ENCODE measurements at regions not wholly inside any gene's neighbourhood (a gene's known extent, or its start where the extent isn't known, plus 50 kb on each side); places are given as distances from the start of the nearest gene placed in this dataset.

- H3K79me2 ChIP-seq (ENCODE audit: control insufficient read depth, insufficient read depth, low read length): no peaks in the 10 kb centered on the region
- H2AFZ ChIP-seq (ENCODE audit: control insufficient read depth, low read length): no peak overlapping the region
- no peaks in the 10 kb centered on the region for H4K20me1 ChIP-seq (ENCODE audit: control insufficient read depth, extremely low read depth, insufficient read depth, low read length)
- DNase-seq (ENCODE audit: low read depth, low spot score) (no peak), FAIRE-seq (no peak)
- H3K27ac ChIP-seq (ENCODE audit: control insufficient read depth, insufficient read depth, low read length): no peak overlapping the region
- H3K9ac ChIP-seq (ENCODE audit: control insufficient read depth, extremely low read depth, insufficient read depth, low read length): no peak overlapping the region
- H3K9me3 ChIP-seq (ENCODE audit: control insufficient read depth, low read depth, low read length): no peaks in the 10 kb centered on the region
- no peak overlapping the region for H3K4me3 ChIP-seq (ENCODE audit: control insufficient read depth in 2 of 3, extremely low read depth in 1 of 3, insufficient read depth in 2 of 3, low read depth in 1 of 3, low read length in 3 of 3)
- no peaks in the 10 kb centered on the region for H3K36me3 ChIP-seq (ENCODE audit: control insufficient read depth in 2 of 2, extremely low read depth in 1 of 2, insufficient read depth in 2 of 2, low read length in 2 of 2)
- no peak overlapping the region for H3K4me2 ChIP-seq (ENCODE audit: control insufficient read depth, extremely low read depth, insufficient read depth, low read depth, low read length)
- H3K4me1 ChIP-seq (ENCODE audit: control insufficient read depth, extremely low read depth, insufficient read depth, low read length): peaks cover 24% of the 10 kb centered on the region
- no peaks in the 10 kb centered on the region for H3K9me1 ChIP-seq (ENCODE audit: control insufficient read depth, extremely low read depth, insufficient read depth, low read length)
- dilution Hi-C loops (cut with MboI; ENCODE audit: extremely low pct_ligation_motif_present, low sequenced_read_pairs): no loop called here
- TF ChIP-seq CTCF (optimal IDR thresholded peaks at IDR 0.05 in 1 of 3, IDR thresholded peaks at IDR 0.05 in 1 of 3, conservative IDR thresholded peaks at IDR 0.05 in 1 of 3; ENCODE audit: extremely low read depth in 1 of 3, insufficient read depth in 2 of 3, low read length in 3 of 3): no peak
- no peak for TF ChIP-seq EZH2 (IDR thresholded peaks at IDR 0.05; ENCODE audit: low read length)
- no peaks in the 10 kb centered on the region for H3K27me3 ChIP-seq (ENCODE audit: control insufficient read depth, extremely low read depth, insufficient read depth, low read length)
Observed at GRCh38 chr9:107730666-107731065, 241.1 kb upstream of the KLF4 start.

DNA sequence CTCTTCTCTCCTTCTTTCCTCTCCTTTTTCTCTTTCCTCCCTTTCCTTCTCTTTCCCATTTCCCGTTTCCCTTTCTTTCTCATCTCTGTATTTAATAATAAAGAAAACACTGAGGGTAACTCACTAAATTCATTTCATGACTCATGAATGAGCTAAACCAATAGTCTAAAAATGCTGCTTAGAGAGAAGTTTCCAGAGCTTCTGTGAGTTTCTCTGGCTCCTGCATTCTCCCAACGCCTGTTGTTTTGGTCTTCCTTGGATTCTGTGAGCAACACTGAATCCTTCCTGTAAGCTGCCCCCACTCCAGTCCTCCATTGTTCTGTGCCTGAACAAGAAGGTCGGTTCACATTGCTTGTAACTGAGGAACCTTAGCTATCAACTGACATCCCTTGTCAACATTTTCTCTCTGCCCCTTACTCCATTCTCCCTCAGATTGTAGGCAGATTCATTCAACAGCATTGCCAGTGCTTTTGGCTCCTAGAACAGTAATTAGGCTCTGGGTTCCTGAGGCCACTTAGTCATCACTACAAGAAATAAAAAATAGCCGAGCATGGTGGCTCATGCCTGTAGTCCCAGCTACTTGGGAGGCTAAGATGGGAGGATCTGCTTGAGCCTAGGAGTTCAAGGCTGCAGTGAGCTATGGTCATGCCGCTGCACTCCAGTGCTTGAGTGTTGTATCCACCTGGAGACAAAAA is 237.7 kb upstream of the KLF4 start:
- H3K4me3 ChIP-seq (ENCODE audit: control insufficient read depth in 2 of 3, extremely low read depth in 1 of 3, insufficient read depth in 2 of 3, low read depth in 1 of 3, low read length in 3 of 3): no peak overlapping the region
- no peak for DNase-seq (ENCODE audit: low read depth, low spot score)
- H3K9ac ChIP-seq (ENCODE audit: control insufficient read depth, extremely low read depth, insufficient read depth, low read length): no peak overlapping the region
- no peaks in the 10 kb centered on the region for H3K79me2 ChIP-seq (ENCODE audit: control insufficient read depth, insufficient read depth, low read length)
- no peak for FAIRE-seq
- TF ChIP-seq EZH2 (IDR thresholded peaks at IDR 0.05; ENCODE audit: low read length) (no peak), CTCF (optimal IDR thresholded peaks at IDR 0.05 in 1 of 3, IDR thresholded peaks at IDR 0.05 in 1 of 3, conservative IDR thresholded peaks at IDR 0.05 in 1 of 3; ENCODE audit: extremely low read depth in 1 of 3, insufficient read depth in 2 of 3, low read length in 3 of 3) (no peak)
- no peak overlapping the region for H2AFZ ChIP-seq (ENCODE audit: control insufficient read depth, low read length)
- H3K9me1 ChIP-seq (ENCODE audit: control insufficient read depth, extremely low read depth, insufficient read depth, low read length): no peaks in the 10 kb centered on the region
- H3K27me3 ChIP-seq (ENCODE audit: control insufficient read depth, extremely low read depth, insufficient read depth, low read length): no peaks in the 10 kb centered on the region
- no peaks in the 10 kb centered on the region for H3K36me3 ChIP-seq (ENCODE audit: control insufficient read depth in 2 of 2, extremely low read depth in 1 of 2, insufficient read depth in 2 of 2, low read length in 2 of 2)
- no peak overlapping the region for H3K27ac ChIP-seq (ENCODE audit: control insufficient read depth, insufficient read depth, low read length)
- no peaks in the 10 kb centered on the region for H4K20me1 ChIP-seq (ENCODE audit: control insufficient read depth, extremely low read depth, insufficient read depth, low read length)
- dilution Hi-C loops (cut with MboI; ENCODE audit: extremely low pct_ligation_motif_present, low sequenced_read_pairs): no loop called here
- no peaks in the 10 kb centered on the region for H3K9me3 ChIP-seq (ENCODE audit: control insufficient read depth, low read depth, low read length)
- no peaks in the 10 kb centered on the region for H3K4me1 ChIP-seq (ENCODE audit: control insufficient read depth, extremely low read depth, insufficient read depth, low read length)
- no peak overlapping the region for H3K4me2 ChIP-seq (ENCODE audit: control insufficient read depth, extremely low read depth, insufficient read depth, low read depth, low read length)

Measured in keratinocyte (primary cell).